Fibroblast of skin of abdomen (primary cell): ENCODE measurements at regions not wholly inside any gene's neighbourhood (a gene's known extent, or its start where the extent isn't known, plus 50 kb on each side); places are given as distances from the start of the nearest gene placed in this dataset.
"Not testable (repeated sequence)": the region's sequence is repeated elsewhere in the genome, so short reads cannot be mapped to it uniquely, and the experiment has no call there.

ENCODE experiments used
- DNase-seq: peaks from one replicate; pipeline ENCODE4 v3.0.0-alpha.2; 2013

DNA sequence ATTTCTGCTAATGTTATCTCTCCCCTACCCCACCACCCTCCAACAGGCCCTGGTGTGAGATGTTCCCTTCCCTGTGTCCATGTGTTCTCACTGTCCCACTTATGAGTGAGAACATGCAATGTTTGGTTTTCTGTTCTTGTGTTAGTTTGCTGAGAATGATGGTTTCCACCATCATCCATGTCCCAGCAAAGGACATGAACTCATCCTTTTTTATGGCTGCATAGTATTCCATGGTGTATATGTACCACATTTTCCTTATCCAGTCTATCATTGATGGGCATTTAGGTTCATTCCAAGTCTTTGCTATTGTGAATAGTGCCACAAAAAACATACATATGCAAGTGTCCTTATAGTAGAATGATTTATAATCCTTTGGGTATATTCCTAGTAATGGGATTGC, 104.5 kb downstream of the ZNF33B start:
- not testable (repeated sequence) for DNase-seq

DNA sequence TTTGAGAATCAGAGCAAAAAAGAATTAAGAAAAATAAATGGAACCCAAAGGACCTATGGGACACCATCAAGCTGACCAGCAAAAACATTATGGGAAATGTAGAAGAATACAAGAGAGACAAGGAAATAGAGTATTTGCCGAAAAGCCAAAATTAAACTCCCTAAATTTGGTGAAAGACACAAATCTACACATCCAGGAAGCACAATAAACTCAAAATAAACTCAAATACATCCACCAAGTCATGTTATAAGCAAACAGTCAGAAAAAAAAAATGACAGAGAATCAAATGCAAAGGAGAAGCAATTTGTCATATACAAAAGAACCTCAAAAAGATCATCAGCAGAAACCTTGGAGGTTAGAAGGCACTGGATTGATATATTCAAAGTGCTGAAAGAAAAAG, 105.4 kb downstream of the ZNF33B start:
- DNase-seq: no peak

DNA sequence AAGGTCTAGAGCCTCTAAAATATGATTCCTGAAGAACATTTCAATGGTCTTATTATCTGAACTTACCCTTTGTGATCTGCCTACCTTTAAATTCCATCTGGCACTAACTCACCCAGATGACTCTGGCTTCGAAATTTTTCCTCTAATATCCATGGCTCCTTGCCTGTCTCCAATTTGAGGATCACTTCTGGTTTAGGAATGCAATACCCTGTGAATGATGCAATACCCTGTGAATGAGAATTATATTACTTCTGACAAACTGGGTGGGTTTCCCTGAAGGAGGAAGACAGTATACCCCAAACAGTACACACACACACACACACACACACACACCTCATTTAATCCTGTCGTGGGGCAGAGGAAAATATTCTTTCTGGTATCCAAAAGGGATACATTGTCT, 115.3 kb downstream of the ZNF33B start:
- no peak for DNase-seq

DNA sequence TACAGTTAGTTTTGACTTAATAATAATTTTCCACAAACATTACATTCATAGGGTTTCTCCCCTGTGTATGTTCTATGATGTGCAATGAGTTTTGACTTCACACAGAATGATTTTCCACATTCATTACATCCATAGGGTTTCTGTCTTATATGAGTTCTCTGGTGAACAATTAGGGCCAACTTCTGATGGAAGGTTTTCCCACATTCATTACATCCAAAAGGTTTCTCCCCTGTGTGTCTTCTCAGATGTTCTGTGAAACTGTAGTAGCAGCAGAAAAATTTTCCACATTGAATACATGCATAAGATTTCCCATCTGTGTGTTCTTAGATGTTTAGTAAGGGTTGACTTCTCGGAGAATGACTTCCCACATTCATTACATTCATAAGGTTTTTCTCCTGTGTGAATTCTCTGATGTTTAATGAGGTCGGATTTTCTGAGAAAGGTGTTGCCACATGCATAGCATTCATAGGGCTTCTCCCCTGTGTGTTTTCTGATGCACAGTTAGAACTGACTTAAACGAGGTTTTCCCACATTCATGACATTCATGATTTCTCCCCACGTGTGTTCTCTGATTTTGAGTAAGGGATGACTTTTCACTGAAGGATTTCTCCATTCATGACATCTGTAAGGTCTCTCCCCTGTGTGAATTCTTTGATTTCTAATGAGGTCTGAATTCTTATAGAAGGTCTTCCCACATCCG, 118.5 kb downstream of the ZNF33B start:
- DNase-seq: no peak

DNA sequence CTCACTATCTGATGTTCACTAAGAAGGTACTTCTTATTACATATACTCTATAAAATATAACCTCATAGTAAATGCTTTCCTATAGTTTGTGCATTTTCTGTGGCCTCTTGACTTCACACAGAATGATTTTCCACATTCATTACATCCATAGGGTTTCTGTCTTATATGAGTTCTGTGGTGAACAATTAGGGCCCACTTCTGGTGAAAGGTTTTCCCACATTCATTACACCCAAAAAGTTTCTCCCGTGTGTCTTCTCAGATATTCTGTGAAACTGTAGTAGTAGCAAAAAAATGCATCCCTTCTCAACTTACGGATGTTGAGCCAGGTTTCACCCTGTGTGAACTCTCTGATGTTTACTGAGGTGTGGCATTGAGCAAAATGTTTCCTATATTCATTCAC, 119.3 kb downstream of the ZNF33B start:
- no peak for DNase-seq

DNA sequence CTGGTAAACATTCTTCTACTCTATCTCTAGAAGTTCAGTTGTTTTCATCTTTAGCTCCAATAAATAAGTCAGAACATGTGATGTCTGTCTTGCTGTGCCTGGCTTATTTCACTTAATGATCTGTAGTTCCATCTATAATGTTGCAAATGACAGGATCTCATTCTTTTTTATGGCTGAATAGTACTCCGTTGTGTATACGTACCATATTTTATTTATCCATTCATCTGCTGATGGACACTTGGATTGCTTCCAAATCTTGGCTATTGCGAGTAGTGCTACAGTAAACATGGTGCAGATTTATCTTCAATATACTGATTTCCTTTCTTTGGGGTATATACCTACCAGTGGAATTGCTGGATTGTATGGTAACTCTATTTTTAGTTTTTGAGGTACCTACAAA, 124.4 kb downstream of the ZNF33B start:
- no peak for DNase-seq

DNA sequence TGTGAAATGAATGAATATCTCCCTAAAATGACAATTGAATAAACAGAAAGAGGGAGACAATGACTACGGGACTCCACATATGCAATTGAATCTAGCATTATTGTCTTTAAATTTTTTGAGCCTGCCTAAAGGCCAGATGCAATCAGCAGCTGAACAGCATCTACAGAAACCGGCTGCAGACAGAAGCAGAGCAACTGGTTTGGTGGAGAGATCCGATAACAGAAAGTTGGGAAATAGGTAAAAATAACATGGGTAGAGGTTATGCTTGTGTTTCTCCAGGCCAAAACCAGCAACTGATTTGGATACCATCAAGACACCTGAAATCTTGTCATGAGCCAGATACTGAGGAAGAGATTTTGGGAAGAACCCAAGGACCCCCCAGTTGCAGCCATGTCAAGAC, 146.6 kb downstream of the ZNF33B start:
- no peak for DNase-seq

DNA sequence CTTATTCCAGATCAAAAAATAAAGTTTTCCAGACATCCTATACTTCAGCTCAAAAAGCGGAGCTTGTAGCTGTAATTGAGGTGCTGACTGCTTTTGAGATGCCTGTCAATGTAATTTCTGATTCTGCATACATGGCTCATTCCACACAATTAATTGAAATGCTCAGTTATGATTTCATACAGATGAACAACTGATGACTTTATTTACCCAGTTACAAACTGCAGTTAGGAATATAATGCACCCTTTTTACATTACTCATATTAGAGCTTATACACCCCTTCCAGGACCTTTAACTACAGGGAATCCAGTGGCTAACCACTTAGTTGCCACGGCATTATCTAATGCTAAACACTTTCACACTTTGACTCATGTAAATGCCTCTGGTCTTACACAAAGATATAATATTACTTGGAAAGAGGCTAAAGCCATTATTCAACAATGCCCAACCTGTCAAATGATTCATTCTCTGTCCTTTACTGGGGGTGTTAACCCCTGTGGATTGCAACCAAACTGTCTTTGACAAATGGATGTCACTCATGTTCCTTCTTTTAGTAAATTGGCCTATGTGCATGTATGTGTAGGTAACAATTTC, 147.3 kb downstream of the ZNF33B start:
- DNase-seq: peak; percentile 30

DNA sequence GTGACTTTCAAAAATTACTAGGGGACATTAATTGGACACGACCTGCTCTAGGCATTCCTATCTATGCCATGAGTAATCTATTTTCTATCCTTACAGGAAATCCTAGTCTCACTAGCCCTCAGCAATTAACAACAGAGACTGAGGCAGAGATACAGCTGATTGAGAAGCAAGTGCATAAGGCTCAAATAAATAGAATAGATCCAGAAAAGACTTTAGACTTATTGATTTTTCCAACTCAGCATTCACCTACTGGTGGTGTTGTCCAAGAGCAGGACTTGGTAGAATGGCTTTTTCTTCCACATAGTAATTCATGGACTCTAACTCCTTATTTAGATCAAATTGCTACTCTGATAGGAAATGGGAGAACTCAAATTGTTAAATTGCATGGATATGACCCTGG, 148.0 kb downstream of the ZNF33B start:
- DNase-seq: no peak

DNA sequence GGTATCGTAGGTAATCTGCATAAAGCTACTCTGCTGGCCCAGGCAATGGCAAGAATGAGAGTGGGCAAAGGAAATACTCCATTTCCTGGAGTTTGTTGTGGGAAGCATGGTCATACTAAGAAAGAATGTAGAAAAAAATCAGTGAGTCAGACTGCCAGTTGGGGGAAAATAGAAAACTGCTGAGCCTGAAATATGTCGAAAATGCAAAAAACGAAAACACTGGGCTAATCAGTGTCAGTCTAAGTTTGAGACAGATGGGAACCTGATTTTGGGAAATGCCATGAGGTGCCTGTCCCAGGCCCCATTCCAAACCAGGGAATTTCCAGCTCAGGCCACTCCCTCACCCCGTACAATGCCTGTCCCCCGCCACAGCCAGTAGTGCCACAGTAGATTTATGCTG, 150.0 kb downstream of the ZNF33B start:
- DNase-seq: peak; percentile 34

DNA sequence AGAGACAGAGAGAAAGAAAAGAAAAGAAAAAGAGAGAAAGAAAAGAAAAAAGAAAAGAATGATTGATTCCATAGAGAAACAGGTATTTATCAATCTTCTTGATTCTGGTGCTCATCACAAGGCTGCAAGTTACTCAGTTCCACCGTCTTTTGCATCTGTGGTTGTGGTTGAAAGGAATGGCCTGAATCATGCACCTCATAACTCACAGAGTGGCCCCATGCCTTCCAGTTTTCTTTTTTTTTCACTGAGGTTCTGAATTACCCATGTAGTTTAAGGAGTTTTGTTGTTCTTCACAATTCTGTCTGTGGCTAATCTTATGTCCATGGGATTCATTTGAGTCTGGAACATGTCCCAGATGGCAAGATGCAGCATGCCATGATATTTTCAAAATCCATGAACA, 156.0 kb downstream of the ZNF33B start:
- DNase-seq: peak; percentile 34

DNA sequence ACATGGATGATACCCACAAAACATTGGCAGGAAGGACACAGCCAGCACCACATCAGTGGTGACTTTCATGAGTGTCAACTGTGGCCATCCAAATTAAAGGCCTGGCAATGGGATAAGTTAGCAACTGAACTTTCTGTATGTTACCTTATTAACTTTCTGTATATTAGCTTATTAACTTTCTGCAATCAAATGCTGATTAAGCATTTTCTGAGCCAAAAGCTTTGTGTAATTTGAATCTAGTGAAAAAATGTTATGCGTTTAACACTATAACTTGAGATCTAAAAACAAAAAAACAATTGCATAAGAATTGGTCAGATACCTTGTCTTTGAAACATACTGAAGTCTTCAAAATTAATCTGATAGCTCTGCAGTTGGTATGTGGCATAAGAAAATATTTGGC, 159.3 kb downstream of the ZNF33B start:
- DNase-seq: no peak

DNA sequence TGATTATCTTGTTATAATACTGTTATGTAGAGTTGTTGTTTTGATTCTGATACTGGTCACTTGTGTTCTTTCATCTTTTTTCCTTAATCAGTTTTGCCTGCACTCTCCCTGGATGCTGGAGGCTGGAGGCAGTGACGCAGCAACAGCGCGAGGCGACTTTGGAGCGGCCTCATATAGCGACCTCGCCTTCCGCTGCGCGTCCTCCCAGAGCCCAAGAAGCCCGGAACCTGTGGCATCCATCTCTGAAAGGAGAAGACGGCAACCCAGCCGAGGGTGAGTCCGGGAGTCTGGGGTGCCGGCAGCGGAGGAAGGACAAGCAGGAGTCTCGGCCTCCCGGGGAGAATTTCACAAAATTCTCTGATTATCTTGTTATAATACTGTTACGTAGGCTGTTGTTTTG, 161.2 kb downstream of the ZNF33B start:
- no peak for DNase-seq

DNA sequence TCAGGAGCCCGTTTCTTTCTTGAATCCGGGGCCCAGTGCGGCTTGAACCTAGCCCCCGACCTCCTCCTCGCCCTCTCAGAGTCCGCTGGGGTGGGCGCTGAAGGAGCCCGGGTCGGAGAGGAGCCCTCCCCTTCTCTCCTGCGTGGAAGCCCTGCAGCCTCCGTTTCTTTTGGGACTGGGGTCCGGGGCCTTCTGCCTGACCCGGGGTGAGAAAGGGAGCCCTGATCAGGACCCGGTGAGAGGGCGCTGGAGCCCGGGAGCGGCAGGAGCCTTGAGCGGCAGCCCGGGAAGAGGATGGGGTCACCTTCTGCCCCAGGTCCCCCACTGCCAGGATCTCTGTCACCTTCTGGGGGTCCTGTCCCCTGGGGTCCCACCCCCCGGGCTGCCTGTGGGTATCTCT, 162.3 kb downstream of the ZNF33B start:
- DNase-seq: no peak

DNA sequence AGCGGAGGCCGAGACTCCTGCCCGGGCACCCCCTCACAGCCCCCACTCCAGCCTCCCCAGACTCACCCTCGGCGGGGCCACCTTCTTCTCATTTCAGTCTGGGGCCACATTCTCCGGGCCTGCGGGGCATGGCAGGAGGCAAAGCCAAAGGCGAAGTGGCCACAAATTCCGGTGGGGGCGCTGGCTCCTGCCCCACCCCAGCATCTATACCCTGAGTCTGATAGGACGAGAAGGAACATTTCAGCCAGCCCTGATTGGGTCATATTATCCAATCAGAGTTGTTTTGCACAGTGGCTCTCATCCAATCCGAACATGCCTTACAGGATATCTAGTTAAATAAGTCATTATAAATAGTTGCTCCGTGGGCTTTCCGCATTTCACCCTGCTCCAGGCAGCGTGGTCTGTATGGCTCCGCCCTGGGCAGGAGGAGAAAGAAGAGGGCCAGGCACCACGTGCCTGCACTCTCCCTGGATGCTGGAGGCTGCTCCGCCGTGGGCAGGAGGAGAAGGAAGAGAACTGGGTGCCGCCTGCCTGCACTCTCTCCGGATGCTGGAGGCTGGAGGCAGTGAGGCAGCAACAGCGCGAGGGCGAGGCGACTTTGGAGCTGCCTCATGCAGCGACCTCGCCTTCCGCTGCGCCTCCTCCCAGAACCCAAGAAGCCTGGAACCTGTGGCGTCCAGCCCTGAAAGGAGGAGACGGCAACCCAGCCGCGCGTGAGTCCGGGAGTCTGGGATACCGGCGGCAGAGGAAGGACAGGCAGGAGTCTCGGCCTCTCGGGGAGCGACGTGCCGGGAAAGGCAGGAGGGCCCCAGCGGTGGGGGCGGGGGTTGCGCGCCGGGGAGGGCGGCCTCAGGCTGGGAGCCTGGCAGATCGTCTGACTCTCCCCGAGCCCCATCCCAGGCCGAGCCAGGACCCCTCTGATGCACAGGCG, 162.9 kb downstream of the ZNF33B start:
- peak; percentile 13 for DNase-seq

DNA sequence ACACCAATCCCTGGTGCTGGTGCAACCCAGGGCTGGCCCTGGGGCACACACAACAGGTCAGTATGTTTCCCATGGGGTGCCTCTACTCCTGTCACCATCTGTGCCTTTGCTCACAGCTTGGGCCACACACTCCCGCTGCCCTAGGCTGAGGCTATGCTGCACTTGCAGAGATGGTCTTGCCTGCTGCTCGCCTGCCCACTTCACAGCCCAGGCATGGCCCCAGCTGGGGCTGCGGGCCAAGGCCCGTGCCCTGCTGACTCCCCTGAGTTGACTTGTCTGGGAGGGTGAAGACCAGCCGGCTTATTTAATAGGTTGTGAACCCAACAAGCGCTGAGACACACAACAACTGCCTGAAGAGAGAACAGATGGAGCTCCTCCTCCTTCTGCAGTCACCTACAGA, 184.1 kb downstream of the ZNF33B start:
- no peak for DNase-seq

DNA sequence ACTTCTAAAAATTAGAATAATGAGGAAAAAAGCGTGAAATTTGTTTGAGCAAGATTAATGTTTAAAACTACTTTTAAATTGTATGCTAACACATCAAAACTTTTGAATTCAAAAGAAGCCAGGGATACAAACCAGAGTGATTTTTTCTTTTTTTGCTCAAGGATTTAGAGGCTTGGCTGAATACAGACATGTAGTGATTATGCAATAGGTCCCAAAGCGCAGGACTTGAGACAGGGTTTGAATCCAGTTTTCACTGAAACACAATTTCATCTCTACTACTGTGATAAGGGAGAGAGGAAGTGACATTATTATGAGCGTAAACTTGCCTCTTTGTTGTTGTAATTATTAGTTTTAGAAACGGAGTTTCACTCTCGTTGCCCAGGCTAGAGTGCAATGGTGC, 207.3 kb downstream of the ZNF33B start:
- DNase-seq: no peak

DNA sequence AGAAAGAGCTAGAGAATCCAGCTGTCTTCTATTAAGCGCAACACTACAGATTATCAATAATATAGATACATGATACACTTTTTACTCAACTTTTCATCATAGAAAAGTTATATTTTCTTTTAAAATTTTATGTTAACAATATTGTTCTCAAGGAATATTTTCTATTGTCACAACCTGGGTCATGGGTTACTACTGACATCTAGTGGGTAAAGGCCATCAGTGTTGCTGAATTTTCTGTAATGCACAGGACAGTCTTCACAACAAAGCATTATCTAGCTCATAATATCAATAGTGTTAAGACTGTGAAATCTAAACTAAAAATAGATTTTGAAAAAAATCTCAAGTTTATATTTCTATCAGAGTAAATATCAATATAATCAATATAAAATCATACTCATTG, 209.8 kb downstream of the ZNF33B start:
- no peak for DNase-seq

DNA sequence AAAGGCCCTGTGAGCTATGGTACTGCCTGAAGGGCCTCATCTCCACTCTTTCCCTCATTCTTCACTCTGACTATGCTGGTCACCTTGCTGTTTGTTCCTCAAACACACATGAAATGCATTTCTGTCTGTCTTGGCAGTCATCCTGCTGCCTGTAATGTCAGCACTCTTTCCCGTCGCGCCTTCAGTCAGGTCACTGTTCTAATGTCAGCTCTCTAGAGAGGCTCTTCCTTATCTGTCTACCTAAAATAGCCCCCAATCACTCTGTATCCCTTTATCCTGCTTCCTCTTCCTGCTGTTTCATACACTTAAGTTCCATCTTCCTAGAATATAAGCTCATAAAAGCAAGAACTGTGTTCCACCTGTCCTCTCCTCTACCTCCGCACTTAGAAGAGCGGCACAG, 215.5 kb downstream of the ZNF33B start:
- no peak for DNase-seq

DNA sequence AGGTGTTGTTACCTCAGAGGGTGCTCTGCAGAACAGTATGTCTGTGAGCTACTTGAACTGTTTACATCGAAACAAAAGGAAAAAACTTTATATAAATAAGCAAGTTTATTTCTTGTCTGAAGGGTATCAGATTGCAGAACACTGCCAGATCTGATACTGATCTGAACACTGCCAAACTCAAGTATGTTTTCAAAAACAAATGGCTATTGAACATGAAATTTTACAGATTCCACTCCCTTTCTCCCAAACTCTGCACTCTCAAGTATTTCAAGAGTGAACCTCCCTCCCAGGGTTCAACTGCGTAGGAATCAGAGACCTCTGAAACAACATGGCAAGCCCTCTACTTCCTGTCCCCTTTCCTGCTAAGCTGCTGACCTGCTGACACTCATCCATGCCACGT, 216.6 kb downstream of the ZNF33B start:
- no peak for DNase-seq

DNA sequence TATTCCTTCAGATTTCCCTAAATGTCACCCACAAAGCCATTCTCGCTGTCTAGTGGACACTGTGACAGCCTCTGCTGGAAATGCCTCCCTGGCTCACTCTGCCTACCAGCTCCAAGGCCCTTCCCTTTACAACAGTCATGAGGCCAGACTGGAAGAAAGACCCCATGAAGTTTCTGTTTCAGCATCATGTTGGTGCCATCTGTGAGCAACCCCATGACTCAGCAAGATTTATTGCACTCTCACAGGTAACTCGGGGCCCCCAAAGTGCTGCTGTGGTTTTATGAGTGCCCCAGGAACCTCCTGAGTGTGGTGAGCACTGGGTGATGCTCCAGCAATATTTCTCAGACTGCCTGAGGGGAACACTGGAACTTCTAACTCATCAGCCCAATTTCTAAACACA, 218.6 kb downstream of the ZNF33B start:
- no peak for DNase-seq

DNA sequence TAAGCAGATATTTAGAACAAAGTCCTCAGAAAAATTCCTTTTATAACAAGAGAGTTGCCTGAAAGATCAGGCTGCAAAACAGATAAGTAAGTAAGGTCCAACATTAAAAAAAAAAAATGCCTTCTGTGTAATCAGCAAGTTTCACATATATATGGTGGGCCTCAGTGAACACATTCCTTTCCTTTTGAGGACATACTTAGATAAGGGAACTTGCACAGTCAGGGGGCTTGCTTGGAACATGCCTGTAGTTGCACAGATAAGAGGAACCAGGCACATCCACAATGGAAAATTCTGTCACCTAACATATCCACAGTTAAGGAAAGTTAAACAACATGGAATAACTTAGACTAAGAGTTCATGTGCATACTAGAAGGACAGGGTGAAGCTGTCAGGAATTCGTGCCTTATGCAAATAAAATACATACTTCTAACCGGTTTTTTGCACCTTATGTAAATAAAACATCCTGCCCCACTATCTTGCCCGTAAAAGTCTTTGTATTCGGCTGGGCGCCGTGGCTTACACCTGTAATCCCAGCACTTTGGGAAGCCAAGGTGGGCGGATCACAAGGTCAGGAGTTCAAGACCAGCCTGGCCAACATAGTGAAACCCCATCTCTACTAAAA, 257.3 kb downstream of the ZNF33B start:
- no peak for DNase-seq

DNA sequence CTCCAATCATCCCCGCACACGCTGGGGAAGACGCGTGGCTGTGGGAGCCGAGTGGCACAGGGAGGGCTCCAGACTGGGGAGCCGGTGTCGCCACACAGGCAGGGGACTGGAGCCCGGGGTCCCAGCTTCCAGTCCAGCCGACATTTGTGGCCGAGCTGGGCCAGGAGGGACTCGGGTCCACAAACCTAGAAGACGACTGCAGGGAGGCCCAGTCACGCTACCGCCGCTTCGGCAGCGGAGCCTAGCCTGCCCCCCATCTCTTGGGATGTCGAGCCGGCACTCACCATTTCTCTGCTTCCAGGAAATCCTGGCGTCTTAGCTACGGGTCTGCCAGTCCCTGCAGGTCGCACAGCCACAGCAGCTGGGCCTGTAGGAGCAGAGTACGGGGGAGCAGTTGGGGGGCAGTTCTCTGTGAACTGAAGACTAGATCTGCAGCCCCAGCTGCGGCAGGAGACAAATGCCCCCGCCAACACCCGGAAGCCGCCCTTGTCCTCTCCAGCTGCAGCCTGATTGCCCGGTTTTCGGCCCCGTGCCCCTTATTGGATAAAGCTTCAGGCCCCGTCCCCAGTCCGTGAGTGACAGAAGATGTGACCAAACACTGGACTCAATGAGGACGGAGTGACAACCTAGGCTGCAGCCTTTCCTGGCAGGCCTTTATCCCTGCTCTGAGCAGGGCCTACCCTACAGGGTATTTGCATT, 270.7 kb downstream of the ZNF33B start:
- peak; percentile 78 for DNase-seq
